ENCODE measurements at regions not wholly inside any gene's neighbourhood (a gene's known extent, or its start where the extent isn't known, plus 50 kb on each side); places are given as distances from the start of the nearest gene placed in this dataset.

- TF ChIP-seq CTCF (IDR thresholded peaks at IDR 0.05) = no peak
- DNase-seq (no peak), ATAC-seq (no peak)
- intact Hi-C loops (cut with DNase I) = no loop called here
- H3K4me1 ChIP-seq = no peaks in the 10 kb centered on the region
- H3K9me3 ChIP-seq = no peaks in the 10 kb centered on the region
- WGBS, 3 donors = 77 to 81% (median 78%) methylated on average over 27 to 29 of the region's 29 CpGs
- no peak overlapping the region for H3K4me3 ChIP-seq
- H3K27ac ChIP-seq = no peak overlapping the region
- no peaks in the 10 kb centered on the region for H3K36me3 ChIP-seq (ENCODE audit: insufficient read depth in 1 of 2, low read depth in 1 of 2)
- H3K27me3 ChIP-seq (ENCODE audit: insufficient read depth in 3 of 3, low read length in 2 of 3) = no peaks in the 10 kb centered on the region
Observed at GRCh38 chr9:129421371-129421770, 199.5 kb downstream of the C9orf50 start.

- no peak for TF ChIP-seq CTCF (IDR thresholded peaks at IDR 0.05)
- Histone ChIP-seq H3K27me3 (ENCODE audit: insufficient read depth in 3 of 3, low read length in 2 of 3) (no peaks in the 10 kb centered on the region), H3K27ac (no peak overlapping the region), H3K4me3 (no peak overlapping the region), H3K9me3 (no peaks in the 10 kb centered on the region), H3K4me1 (no peaks in the 10 kb centered on the region), H3K36me3 (ENCODE audit: insufficient read depth in 1 of 2, low read depth in 1 of 2) (no peaks in the 10 kb centered on the region)
- 82 to 91% (median 90%) methylated on average over 8 to 10 of the region's 10 CpGs for WGBS, 3 donors
- ATAC-seq (no peak), DNase-seq (no peak)
- intact Hi-C loops (cut with DNase I) = no loop called here
Observed at GRCh38 chr9:129420721-129421120, 200.2 kb downstream of the C9orf50 start.

- no peak for ATAC-seq
- intact Hi-C loops (cut with DNase I) = loop anchor here in 1 of 2 donors (2.0 kb wide), 1 partner anchor 247 kb away; no protein-coding TSS in a partner anchor
- no peak overlapping the region for H3K27ac ChIP-seq
- DNase-seq = no peak
- no peak for TF ChIP-seq CTCF (IDR thresholded peaks at IDR 0.05)
- peaks cover 8% of the 10 kb centered on the region for H3K4me1 ChIP-seq
- no peak overlapping the region for H3K4me3 ChIP-seq
- no peaks in the 10 kb centered on the region for H3K9me3 ChIP-seq
- no peaks in the 10 kb centered on the region for H3K27me3 ChIP-seq (ENCODE audit: insufficient read depth in 3 of 3, low read length in 2 of 3)
- H3K36me3 ChIP-seq (ENCODE audit: insufficient read depth in 1 of 2, low read depth in 1 of 2) = no peaks in the 10 kb centered on the region
- WGBS, 3 donors = 76 to 85% (median 81%) methylated on average over 7 of the region's 7 CpGs
Observed at GRCh38 chr9:129419382-129419899, 201.5 kb downstream of the C9orf50 start.

GRCh38 chr9:129418451-129418850, 202.4 kb downstream of the C9orf50 start:
- 70 to 82% (median 72%) methylated on average over 4 of the region's 4 CpGs for WGBS, 3 donors
- intact Hi-C loops (cut with DNase I) = loop anchor here in 1 of 2 donors (2.0 kb wide), 1 partner anchor 246 kb away; no protein-coding TSS in a partner anchor
- no peaks in the 10 kb centered on the region for H3K9me3 ChIP-seq
- H3K36me3 ChIP-seq (ENCODE audit: insufficient read depth in 1 of 2, low read depth in 1 of 2) = no peaks in the 10 kb centered on the region
- DNase-seq (peak in 1 of 2 donors; percentile 50), ATAC-seq (no peak)
- no peak overlapping the region for H3K4me3 ChIP-seq
- H3K27ac ChIP-seq = no peak overlapping the region
- no peaks in the 10 kb centered on the region for H3K27me3 ChIP-seq (ENCODE audit: insufficient read depth in 3 of 3, low read length in 2 of 3)
- peaks cover 14% of the 10 kb centered on the region for H3K4me1 ChIP-seq
- TF ChIP-seq CTCF (IDR thresholded peaks at IDR 0.05) = no peak

All from psoas muscle (tissue), 7 donors.